Astrocyte (in vitro differentiated cells and primary cell): ENCODE measurements at regions not wholly inside any gene's neighbourhood (a gene's known extent, or its start where the extent isn't known, plus 50 kb on each side); places are given as distances from the start of the nearest gene placed in this dataset.

ENCODE experiments used
- CTCF ChIP-seq: IDR thresholded peaks from 2 replicates; pipeline ENCODE4 v1.5.1; 2011; ENCODE audit warnings: low read depth, mild to moderate bottlenecking, inconsistent platforms, low read length, moderate library complexity; ENCODE audit not compliant: insufficient read depth
- EZH2 ChIP-seq: IDR thresholded peaks from 2 replicates; pipeline ENCODE4 v1.6.1; 2012; ENCODE audit warnings: mild to moderate bottlenecking, low read length, inconsistent platforms; ENCODE audit not compliant: insufficient read depth

DNA sequence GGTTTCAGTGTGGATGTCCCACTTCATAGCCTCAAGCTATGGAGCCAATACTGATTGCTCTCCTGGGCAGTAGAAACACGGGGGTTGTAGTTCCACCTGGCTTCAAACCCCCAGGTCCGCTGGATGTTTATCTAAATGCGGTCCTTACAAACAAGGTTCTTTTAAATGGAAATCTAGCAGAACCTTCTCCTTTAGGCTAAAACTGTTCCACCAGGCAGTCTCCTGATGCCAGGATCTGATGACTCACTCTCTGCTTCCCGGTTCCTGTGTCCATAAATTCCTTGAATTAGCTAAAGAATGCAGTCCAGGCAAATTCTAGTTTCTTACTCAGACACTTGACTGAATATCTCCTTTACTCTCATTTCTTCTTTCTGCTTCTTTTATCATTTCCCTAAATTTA, 108.4 kb upstream of the FAM3C start:
- TF ChIP-seq CTCF (no peak), EZH2 (no peak)
